HEK293 (cell line): ENCODE measurements at regions not wholly inside any gene's neighbourhood (a gene's known extent, or its start where the extent isn't known, plus 50 kb on each side); places are given as distances from the start of the nearest gene placed in this dataset.
A peak's percentile ranks its signal among the peaks of the same experiment; 100 is the strongest.

Experiments used
- CTCF ChIA-PET: fragments of 350-600 bp; formaldehyde crosslinking; extraction: SDS; loops from one replicate; lab custom pipeline; 2021; ENCODE audit warnings: antibody characterized with exemption; lab: Yijun Ruan, JAX
- POLR2A ChIA-PET: fragments of 300-600 bp; formaldehyde crosslinking; extraction: SDS; loops from one replicate; lab custom pipeline; 2020; ENCODE audit warnings: antibody characterized with exemption, inconsistent platforms; lab: Yijun Ruan, JAX
- H3K27ac ChIP-seq: fragments of 200-500 bp; sonication (Bioruptor generic); 2 replicates; pipeline ENCODE4 v1.5.1; 2014; ENCODE audit warnings: low read depth, low read length, control low read depth, inconsistent platforms; ENCODE audit errors: extremely low read depth
- H3K36me3 ChIP-seq, 2 experiments: fragments of 200-500 bp in 1 of 2; sonication (Bioruptor generic) in 1 of 2; 1 replicate in 1 of 2; 2 replicates in 1 of 2; pipeline ENCODE4 v1.5.1; 2014 to 2017; ENCODE audit warnings: inconsistent platforms in 2 of 2, low read length in 2 of 2; ENCODE audit not compliant: control insufficient read depth in 2 of 2, insufficient read depth in 1 of 2
- H3K4me1 ChIP-seq: fragments of 200-500 bp; sonication (Bioruptor generic); 2 replicates; pipeline ENCODE4 v1.5.1; 2014; ENCODE audit warnings: mild to moderate bottlenecking, low read length, inconsistent platforms; ENCODE audit not compliant: control insufficient read depth, insufficient read depth
- H3K4me3 ChIP-seq: 2 replicates; pipeline ENCODE4 v1.5.1; 2011; ENCODE audit warnings: low read depth, mild to moderate bottlenecking, control low read depth, low read length, moderate library complexity
- H3K9me3 ChIP-seq: fragments of 200-500 bp; sonication (Bioruptor generic); 2 replicates; pipeline ENCODE4 v1.5.1; 2014; ENCODE audit warnings: low read depth, low read length, inconsistent platforms; ENCODE audit not compliant: control insufficient read depth, insufficient read depth
- AEBP2 ChIP-seq: fragments of 450-650 bp; formaldehyde crosslinking; IDR thresholded peaks from 2 replicates; pipeline ENCODE4 v1.5.1; 2016; ENCODE audit warnings: missing biosample characterization, missing genetic modification characterization, borderline replicate concordance
- HOXA7 ChIP-seq: sonication (generic); formaldehyde crosslinking; IDR thresholded peaks from 2 replicates; pipeline ENCODE4 v1.8.1; 2022; ENCODE audit warnings: missing genetic modification reagents, borderline replicate concordance
- KLF1 ChIP-seq: fragments of 450-650 bp; formaldehyde crosslinking; IDR thresholded peaks from 2 replicates; pipeline ENCODE4 v1.5.1; 2016; ENCODE audit warnings: missing biosample characterization, missing genetic modification characterization
- KLF10 ChIP-seq: fragments of 450-650 bp; IDR thresholded peaks from 2 replicates; pipeline ENCODE4 v1.5.1; 2018; ENCODE audit warnings: missing biosample characterization, mild to moderate bottlenecking, missing genetic modification characterization
- PRDM4 ChIP-seq: fragments of 450-650 bp; formaldehyde crosslinking; IDR thresholded peaks from 2 replicates; pipeline ENCODE4 v1.5.1; 2017; ENCODE audit warnings: missing biosample characterization, missing genetic modification characterization
- SETDB1 ChIP-seq: IDR thresholded peaks from one replicate; pipeline ENCODE4 v1.6.1; 2017; ENCODE audit warnings: mild to moderate bottlenecking, low read length, moderate library complexity, mixed read lengths; ENCODE audit not compliant: insufficient read length
- SP2 ChIP-seq: fragments of 450-650 bp; formaldehyde crosslinking; IDR thresholded peaks from 2 replicates; pipeline ENCODE4 v1.5.1; 2016; ENCODE audit warnings: missing biosample characterization, missing genetic modification characterization
- TRIM28 ChIP-seq: IDR thresholded peaks from 2 replicates; pipeline ENCODE4 v1.6.1; 2011; ENCODE audit warnings: low read length, control low read depth, borderline replicate concordance
- ZFP3 ChIP-seq: fragments of 450-650 bp; formaldehyde crosslinking; IDR thresholded peaks from 2 replicates; pipeline ENCODE4 v1.5.1; 2016; ENCODE audit warnings: low read depth, missing biosample characterization, missing genetic modification characterization
- ZIC2 ChIP-seq: fragments of 450-650 bp; formaldehyde crosslinking; IDR thresholded peaks from 2 replicates; pipeline ENCODE4 v1.5.1; 2016; ENCODE audit warnings: missing biosample characterization, missing genetic modification characterization
- ZNF146 ChIP-seq: fragments of 450-650 bp; formaldehyde crosslinking; IDR thresholded peaks from 2 replicates; pipeline ENCODE4 v1.5.1; 2016; ENCODE audit warnings: missing biosample characterization, missing genetic modification characterization
- ZNF184 ChIP-seq: fragments of 450-650 bp; IDR thresholded peaks from 2 replicates; pipeline ENCODE4 v1.5.1; 2018; ENCODE audit warnings: missing biosample characterization, mild to moderate bottlenecking, missing genetic modification characterization
- ZNF2 ChIP-seq: fragments of 450-650 bp; formaldehyde crosslinking; IDR thresholded peaks from 2 replicates; pipeline ENCODE4 v1.5.1; 2016; ENCODE audit warnings: missing biosample characterization, missing genetic modification characterization
- ZNF404 ChIP-seq: fragments of 450-650 bp; formaldehyde crosslinking; IDR thresholded peaks from 2 replicates; pipeline ENCODE4 v1.5.1; 2017; ENCODE audit warnings: missing biosample characterization, missing genetic modification characterization
- ZNF510 ChIP-seq: fragments of 450-650 bp; formaldehyde crosslinking; IDR thresholded peaks from 2 replicates; pipeline ENCODE4 v1.5.1; 2018; ENCODE audit warnings: mild to moderate bottlenecking, missing genetic modification characterization, missing biosample characterization; ENCODE audit not compliant: insufficient replicate concordance
- ZNF529 ChIP-seq: fragments of 450-650 bp; formaldehyde crosslinking; IDR thresholded peaks from 2 replicates; pipeline ENCODE4 v1.5.1; 2017; ENCODE audit warnings: missing genetic modification characterization, missing biosample characterization; ENCODE audit not compliant: insufficient replicate concordance
- ZNF549 ChIP-seq: fragments of 450-650 bp; IDR thresholded peaks from 2 replicates; pipeline ENCODE4 v1.5.1; 2018; ENCODE audit warnings: missing biosample characterization, missing genetic modification characterization, mild to moderate bottlenecking, inconsistent platforms, moderate library complexity
- ZNF560 ChIP-seq: fragments of 450-650 bp; formaldehyde crosslinking; IDR thresholded peaks from 2 replicates; pipeline ENCODE4 v1.5.1; 2017; ENCODE audit warnings: missing biosample characterization, missing genetic modification characterization, borderline replicate concordance
- ZNF600 ChIP-seq: fragments of 450-650 bp; formaldehyde crosslinking; IDR thresholded peaks from 2 replicates; pipeline ENCODE4 v1.5.1; 2016; ENCODE audit warnings: missing biosample characterization, missing genetic modification characterization
- ZNF610 ChIP-seq: fragments of 450-650 bp; formaldehyde crosslinking; IDR thresholded peaks from 2 replicates; pipeline ENCODE4 v1.5.1; 2016; ENCODE audit warnings: missing biosample characterization, missing genetic modification characterization, borderline replicate concordance
- ZNF626 ChIP-seq: fragments of 450-650 bp; sonication (Bioruptor Pico); formaldehyde crosslinking; IDR thresholded peaks from 2 replicates; pipeline ENCODE4 v1.5.1; 2018; ENCODE audit warnings: missing biosample characterization, missing genetic modification characterization, inconsistent platforms
- ZNF654 ChIP-seq: fragments of 450-650 bp; formaldehyde crosslinking; IDR thresholded peaks from 2 replicates; pipeline ENCODE4 v1.5.1; 2016; ENCODE audit warnings: low read depth, missing biosample characterization, missing genetic modification characterization
- ZNF658 ChIP-seq: fragments of 450-650 bp; formaldehyde crosslinking; IDR thresholded peaks from 2 replicates; pipeline ENCODE4; 2016; ENCODE audit warnings: missing biosample characterization, missing genetic modification characterization
- ZNF660 ChIP-seq: fragments of 450-650 bp; IDR thresholded peaks from 2 replicates; pipeline ENCODE4 v1.5.1; 2018; ENCODE audit warnings: missing biosample characterization, mild to moderate bottlenecking, missing genetic modification characterization
- ZNF707 ChIP-seq: fragments of 450-650 bp; formaldehyde crosslinking; IDR thresholded peaks from 2 replicates; pipeline ENCODE4 v1.5.1; 2016; ENCODE audit warnings: missing biosample characterization, missing genetic modification characterization
- ZNF768 ChIP-seq: fragments of 450-650 bp; formaldehyde crosslinking; IDR thresholded peaks from 2 replicates; pipeline ENCODE4 v1.5.1; 2018; ENCODE audit warnings: missing biosample characterization, mild to moderate bottlenecking, missing genetic modification characterization
- ZNF837 ChIP-seq: fragments of 450-650 bp; formaldehyde crosslinking; IDR thresholded peaks from 2 replicates; pipeline ENCODE4 v1.5.1; 2016; ENCODE audit warnings: missing biosample characterization, missing genetic modification characterization
- ZXDB ChIP-seq: fragments of 450-650 bp; formaldehyde crosslinking; IDR thresholded peaks from 2 replicates; pipeline ENCODE4 v1.5.1; 2016; ENCODE audit warnings: missing biosample characterization, missing genetic modification characterization
- TF ChIP-seq, protein P1 (sequence below): fragments of 450-650 bp; formaldehyde crosslinking; IDR thresholded peaks from 2 replicates; pipeline ENCODE4 v1.5.1; 2017; ENCODE audit warnings: missing biosample characterization, missing genetic modification characterization

- TF ChIP-seq PRDM4 (tag by site-specific recombination) (no peak), ZNF654 (no peak)
These were observed 87.2 kb upstream of the CTBP2 start (continued) for GRCh38 chr10:125247576-125247975.

DNA sequence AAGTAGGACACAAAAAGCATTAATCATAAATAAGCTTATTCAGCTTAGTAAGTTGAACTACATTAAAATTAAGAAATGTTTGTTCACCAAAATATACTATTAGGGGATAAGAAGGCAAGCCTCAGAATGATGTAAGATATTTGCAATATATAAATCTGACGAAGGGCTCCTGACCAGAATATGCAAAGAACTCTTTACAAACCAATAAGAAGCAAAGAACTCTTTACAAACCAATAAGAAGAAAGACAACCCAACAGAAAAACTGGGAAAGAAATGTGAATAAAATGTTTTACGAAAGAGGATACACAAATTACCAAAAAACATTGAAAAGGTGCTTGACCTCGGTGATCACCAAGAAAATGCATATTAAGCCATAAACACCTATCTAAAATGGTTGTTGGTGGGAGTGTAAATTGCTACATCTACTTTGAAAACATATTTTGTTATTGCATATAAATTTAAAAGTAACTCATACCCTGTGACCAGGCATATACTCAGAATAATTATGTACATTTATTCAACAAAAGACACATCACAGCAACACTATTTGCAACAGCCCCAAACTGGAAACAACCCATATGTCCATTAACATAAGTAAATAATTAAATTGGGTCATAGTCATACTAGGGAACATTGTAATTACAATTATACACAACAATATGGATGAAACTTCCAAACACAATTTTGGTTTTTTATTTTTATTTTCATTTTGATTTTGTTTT lies 83.3 kb upstream of the CTBP2 start:
- POLR2A ChIA-PET, result no interaction called here
- Histone ChIP-seq H3K36me3 (no peaks in the 10 kb centered on the region), H3K9me3 (no peaks in the 10 kb centered on the region), H3K27ac (no peak overlapping the region), H3K4me3 (no peak overlapping the region), H3K4me1 (peaks cover 2% of the 10 kb centered on the region; the same call in 1 of the 2 replicates)
- CTCF ChIA-PET, result no interaction called here
- TF ChIP-seq ZNF660 (tag by site-specific recombination) (no peak), ZNF404 (tag by site-specific recombination) (no peak), ZNF707 (tag by site-specific recombination) (no peak), ZNF560 (tag by site-specific recombination) (no peak), AEBP2 (no peak), ZNF2 (no peak), ZNF146 (tag by site-specific recombination) (no peak), ZNF184 (no peak)
- TF ChIP-seq, protein P1, sequence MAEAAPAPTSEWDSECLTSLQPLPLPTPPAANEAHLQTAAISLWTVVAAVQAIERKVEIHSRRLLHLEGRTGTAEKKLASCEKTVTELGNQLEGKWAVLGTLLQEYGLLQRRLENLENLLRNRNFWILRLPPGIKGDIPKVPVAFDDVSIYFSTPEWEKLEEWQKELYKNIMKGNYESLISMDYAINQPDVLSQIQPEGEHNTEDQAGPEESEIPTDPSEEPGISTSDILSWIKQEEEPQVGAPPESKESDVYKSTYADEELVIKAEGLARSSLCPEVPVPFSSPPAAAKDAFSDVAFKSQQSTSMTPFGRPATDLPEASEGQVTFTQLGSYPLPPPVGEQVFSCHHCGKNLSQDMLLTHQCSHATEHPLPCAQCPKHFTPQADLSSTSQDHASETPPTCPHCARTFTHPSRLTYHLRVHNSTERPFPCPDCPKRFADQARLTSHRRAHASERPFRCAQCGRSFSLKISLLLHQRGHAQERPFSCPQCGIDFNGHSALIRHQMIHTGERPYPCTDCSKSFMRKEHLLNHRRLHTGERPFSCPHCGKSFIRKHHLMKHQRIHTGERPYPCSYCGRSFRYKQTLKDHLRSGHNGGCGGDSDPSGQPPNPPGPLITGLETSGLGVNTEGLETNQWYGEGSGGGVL, result no peak

GRCh38 chr10:125238682-125239081 lies 78.3 kb upstream of the CTBP2 start:
- H3K4me3 ChIP-seq, result no peak overlapping the region
- ChIA-PET CTCF (no interaction called here), POLR2A (no interaction called here)
- H3K36me3 ChIP-seq, result no peaks in the 10 kb centered on the region
- no peaks in the 10 kb centered on the region for H3K9me3 ChIP-seq
- no peaks in the 10 kb centered on the region for H3K4me1 ChIP-seq
- H3K27ac ChIP-seq, result no peak overlapping the region
- peak; percentile 51 for TF ChIP-seq ZNF529 (tag by site-specific recombination)
- peak; percentile 32 for TF ChIP-seq ZNF510 (tag by site-specific recombination)
- TF ChIP-seq ZNF600 (tag by site-specific recombination), result no peak
- TF ChIP-seq ZNF768 (tag by site-specific recombination), result no peak
- TF ChIP-seq SETDB1, result peak; percentile 95
- peak; percentile 37; the same call in 1 of the 2 replicates for TF ChIP-seq ZNF549 (tag by site-specific recombination)
- no peak for TF ChIP-seq ZNF658 (tag by site-specific recombination)
- peak; percentile 89 for TF ChIP-seq ZNF626 (tag by site-specific recombination)
- no peak for TF ChIP-seq SP2
- TF ChIP-seq ZXDB (tag by site-specific recombination), result no peak
- no peak for TF ChIP-seq ZFP3 (tag by site-specific recombination)
- TF ChIP-seq ZNF610 (tag by site-specific recombination), result peak; percentile 76
- no peak for TF ChIP-seq ZIC2
- no peak for TF ChIP-seq KLF1
- no peak for TF ChIP-seq ZNF837 (tag by site-specific recombination)
- TF ChIP-seq HOXA7 (CRISPR knock-in tag), result no peak
- TF ChIP-seq KLF10, result no peak
- TF ChIP-seq ZNF2, result no peak
- peak; percentile 98 for TF ChIP-seq TRIM28
